Prostate gland (tissue), 2 donors: ENCODE measurements at regions not wholly inside any gene's neighbourhood (a gene's known extent, or its start where the extent isn't known, plus 50 kb on each side); places are given as distances from the start of the nearest gene placed in this dataset.
"Not testable (repeated sequence)": the region's sequence is repeated elsewhere in the genome, so short reads cannot be mapped to it uniquely, and the experiment has no call there.

Experiments used
- DNase-seq: peaks from one replicate; pipeline ENCODE4 v3.0.0-alpha.2; 2019; ENCODE audit warnings: low spot score
- H3K27ac ChIP-seq, 2 donors: fragments of 200-600 bp; sonication (generic); 2 replicates each; pipeline ENCODE4 v1.5.1; 2017 to 2019
- H3K27me3 ChIP-seq: fragments of 200-600 bp; sonication (generic); replicated peaks from 2 replicates; pipeline ENCODE4 v1.5.1; 2019; ENCODE audit not compliant: insufficient read depth
- H3K36me3 ChIP-seq, 2 donors: fragments of 200-600 bp; sonication (generic); 1 replicate in 1 of 2; 2 replicates in 1 of 2; pipeline versions ENCODE4 v1.5.1 to v1.8.1; 2017 to 2019
- H3K4me1 ChIP-seq: fragments of 200-600 bp; sonication (generic); replicated peaks from 2 replicates; pipeline ENCODE4 v1.5.1; 2019
- H3K4me3 ChIP-seq, 2 donors: fragments of 200-600 bp; sonication (generic); 2 replicates each; pipeline ENCODE4 v1.5.1; 2017 to 2019
- H3K9me3 ChIP-seq: fragments of 200-600 bp; sonication (generic); 2 replicates; pipeline ENCODE4 v1.5.1; 2017
- CTCF ChIP-seq, 4 experiments: fragments of 200-600 bp in 2 of 4; fragments of 450-650 bp in 2 of 4; sonication (generic) in 2 of 4; IDR thresholded peaks; 1 replicate in 3 of 4; 2 replicates in 1 of 4; pipeline ENCODE4 v1.5.1; 2016 to 2019; ENCODE audit warnings: antibody characterized with exemption in 4 of 4, mild to moderate bottlenecking in 2 of 4, moderate library complexity in 2 of 4
- POLR2A ChIP-seq: fragments of 450-650 bp; IDR thresholded peaks from one replicate; pipeline ENCODE4 v1.6.1; 2016; ENCODE audit warnings: antibody characterized with exemption, mild to moderate bottlenecking
- POLR2AphosphoS5 ChIP-seq: sonication (generic); formaldehyde crosslinking; IDR thresholded peaks from one replicate; pipeline ENCODE4 v1.6.1; 2017; ENCODE audit warnings: antibody characterized with exemption
- WGBS: methylation state at CpG from one replicate; pipeline ENCODE4 v1.1.5; 2018; 5-methylcytosine and 5-hydroxymethylcytosine counted together
- intact Hi-C: fragments of 100-400 bp; cut with DNase I; formaldehyde crosslinking; loops from one replicate; pipeline ENCODE4 v1.14.2; 2022

DNA sequence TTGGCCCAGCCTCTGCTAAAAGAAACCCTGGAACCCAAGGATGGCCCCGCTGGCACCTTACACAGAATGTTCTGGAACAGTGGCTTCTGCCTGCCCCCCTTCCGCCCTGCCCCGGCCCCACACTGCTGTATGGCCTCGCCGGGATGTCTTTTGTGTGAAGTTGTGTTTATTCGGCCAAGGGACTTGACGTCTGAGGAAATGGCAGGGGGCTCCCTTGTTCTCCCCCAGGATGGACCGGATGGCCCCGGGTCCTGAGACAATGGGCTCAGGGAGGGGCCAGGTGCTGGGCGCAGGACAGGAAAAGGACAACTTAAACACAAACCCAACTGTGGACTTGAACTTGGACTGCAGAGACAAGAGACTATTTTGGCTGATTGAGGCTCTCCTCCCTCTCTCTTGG, 81.6 kb upstream of the GSE1 start:
- intact Hi-C loops = no loop called here
- Histone ChIP-seq H3K27me3 (no peaks in the 10 kb centered on the region), H3K4me3 (no peak overlapping the region), H3K27ac (no peak overlapping the region), H3K9me3 (no peaks in the 10 kb centered on the region), H3K36me3 (no peaks in the 10 kb centered on the region), H3K4me1 (peaks cover 4% of the 10 kb centered on the region)
- no peak for DNase-seq
- TF ChIP-seq POLR2A = no peak
- no peak for TF ChIP-seq CTCF (IDR thresholded peaks at IDR 0.05)
- no peak for TF ChIP-seq POLR2AphosphoS5
- 69% methylated on average over 10 of the region's 10 CpGs for WGBS

- H3K9me3 ChIP-seq = no peaks in the 10 kb centered on the region
- H3K27ac ChIP-seq = no peak overlapping the region
- peaks cover 4% of the 10 kb centered on the region for H3K4me1 ChIP-seq
- no peaks in the 10 kb centered on the region for H3K27me3 ChIP-seq
- TF ChIP-seq POLR2AphosphoS5 = no peak
- no peak for TF ChIP-seq POLR2A
- TF ChIP-seq CTCF (IDR thresholded peaks at IDR 0.05) = no peak
- WGBS = 93% methylated on average over 6 of the region's 6 CpGs
- intact Hi-C loops = no loop called here
- no peaks in the 10 kb centered on the region for H3K36me3 ChIP-seq
- no peak overlapping the region for H3K4me3 ChIP-seq
- no peak for DNase-seq
These were observed 81.0 kb upstream of the GSE1 start for GRCh38 chr16:85532147-85532546.

DNA sequence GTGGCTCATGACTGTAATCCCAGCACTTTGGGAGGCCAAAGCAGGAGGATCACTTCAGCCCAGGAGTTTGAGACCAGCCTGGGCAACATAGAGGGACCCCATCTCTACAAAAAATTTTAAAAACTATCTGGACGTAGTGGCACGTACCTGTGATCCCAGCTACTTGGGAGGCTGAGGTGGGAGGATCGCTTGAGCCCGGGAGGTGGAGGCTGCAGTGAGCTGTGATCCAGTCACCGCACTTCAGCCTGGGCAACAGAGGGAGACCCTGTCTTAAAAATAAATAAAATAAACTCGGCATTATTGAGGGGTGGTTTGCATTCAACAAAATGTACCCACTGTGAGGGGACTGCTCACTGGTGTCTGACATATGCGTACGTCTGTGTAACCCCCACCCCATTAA, 79.5 kb upstream of the GSE1 start:
- H3K9me3 ChIP-seq, H3K4me3 ChIP-seq, H3K4me1 ChIP-seq, H3K27me3 ChIP-seq, intact Hi-C loops, H3K36me3 ChIP-seq, H3K27ac ChIP-seq, DNase-seq: not testable (repeated sequence)
- 90% methylated on average over 8 of the region's 8 CpGs for WGBS

GRCh38 chr16:85534536-85535351, 78.4 kb upstream of the GSE1 start:
- peaks cover 4% of the 10 kb centered on the region for H3K4me1 ChIP-seq
- H3K27ac ChIP-seq = no peak overlapping the region
- H3K36me3 ChIP-seq = no peaks in the 10 kb centered on the region
- 93% methylated on average over 34 of the region's 34 CpGs for WGBS
- H3K4me3 ChIP-seq = no peak overlapping the region
- H3K9me3 ChIP-seq = no peaks in the 10 kb centered on the region
- no peak for DNase-seq
- TF ChIP-seq CTCF (IDR thresholded peaks at IDR 0.05) (no peak), POLR2AphosphoS5 (no peak), POLR2A (no peak)
- intact Hi-C loops = no loop called here
- H3K27me3 ChIP-seq = no peaks in the 10 kb centered on the region

GRCh38 chr16:85535352-85536072, 77.6 kb upstream of the GSE1 start:
- H3K4me3 ChIP-seq = no peak overlapping the region
- H3K9me3 ChIP-seq = no peaks in the 10 kb centered on the region
- WGBS = 85% methylated on average over 14 of the region's 14 CpGs
- intact Hi-C loops = no loop called here
- no peaks in the 10 kb centered on the region for H3K36me3 ChIP-seq
- no peak for DNase-seq
- no peaks in the 10 kb centered on the region for H3K27me3 ChIP-seq
- no peak for TF ChIP-seq CTCF (IDR thresholded peaks at IDR 0.05)
- peaks cover 4% of the 10 kb centered on the region for H3K4me1 ChIP-seq
- H3K27ac ChIP-seq = no peak overlapping the region
